Vagina (tissue), 2 donors: ENCODE measurements at regions not wholly inside any gene's neighbourhood (a gene's known extent, or its start where the extent isn't known, plus 50 kb on each side); places are given as distances from the start of the nearest gene placed in this dataset.
"Not testable (repeated sequence)": the region's sequence is repeated elsewhere in the genome, so short reads cannot be mapped to it uniquely, and the experiment has no call there.

Source experiments
- DNase-seq, 2 donors: peaks; one replicate each; pipeline ENCODE4 v3.0.0-alpha.2; 2017; ENCODE audit errors: extremely low spot score in 2 of 2
- H3K27ac ChIP-seq: fragments of 200-600 bp; sonication (generic); one replicate; pipeline ENCODE4 v1.5.1; 2019
- H3K27me3 ChIP-seq: fragments of 200-600 bp; sonication (generic); one replicate; pipeline ENCODE4 v1.5.1; 2019
- H3K36me3 ChIP-seq, 2 donors: fragments of 200-600 bp; sonication (generic); one replicate each; pipeline ENCODE4 v1.5.1; 2017 to 2019
- H3K4me1 ChIP-seq: fragments of 200-600 bp; sonication (generic); one replicate; pipeline ENCODE4 v1.5.1; 2019
- H3K4me3 ChIP-seq, 2 donors: fragments of 200-600 bp; sonication (generic); 1 replicate in 1 of 2; 2 replicates in 1 of 2; pipeline ENCODE4 v1.5.1; 2016 to 2019
- H3K9me3 ChIP-seq: fragments of 200-600 bp; sonication (generic); one replicate; pipeline ENCODE4 v1.5.1; 2019
- CTCF ChIP-seq, 3 experiments: fragments of 450-650 bp in 2 of 3; fragments of 200-600 bp in 1 of 3; sonication (generic) in 1 of 3; IDR thresholded peaks; one replicate each; pipeline ENCODE4 v1.5.1; 2017 to 2019; ENCODE audit warnings: antibody characterized with exemption in 3 of 3, mild to moderate bottlenecking in 2 of 3, moderate library complexity in 2 of 3
- POLR2A ChIP-seq, 2 donors: fragments of 450-650 bp; IDR thresholded peaks; one replicate each; pipeline ENCODE4 v1.6.1; 2017; ENCODE audit warnings: antibody characterized with exemption in 2 of 2, mild to moderate bottlenecking in 2 of 2, moderate library complexity in 2 of 2
- POLR2AphosphoS5 ChIP-seq, 2 donors: sonication (generic); formaldehyde crosslinking; IDR thresholded peaks; one replicate each; pipeline ENCODE4 v1.9.0; 2017; ENCODE audit warnings: antibody characterized with exemption in 2 of 2, mild to moderate bottlenecking in 2 of 2, low read depth in 1 of 2; ENCODE audit not compliant: insufficient read depth in 1 of 2
- intact Hi-C: fragments of 100-400 bp; cut with DNase I; formaldehyde crosslinking; loops from one replicate; pipeline ENCODE4 v1.15.1; 2023

- no peaks in the 10 kb centered on the region for H3K9me3 ChIP-seq
- DNase-seq, result no peak
- no peak overlapping the region for H3K27ac ChIP-seq
- no peak overlapping the region for H3K4me3 ChIP-seq
- H3K36me3 ChIP-seq, result no peaks in the 10 kb centered on the region
- intact Hi-C loops, result no loop called here
- H3K27me3 ChIP-seq, result no peaks in the 10 kb centered on the region
- no peak for TF ChIP-seq POLR2AphosphoS5 (IDR thresholded peaks at IDR 0.05; ENCODE audit: insufficient read depth in 1 of 2, low read depth in 1 of 2)
- no peaks in the 10 kb centered on the region for H3K4me1 ChIP-seq
Measured at GRCh38 chr5:51227963-51228470, 155.2 kb upstream of the ISL1 start.

- DNase-seq, result no peak
- H3K27ac ChIP-seq, result no peak overlapping the region
- intact Hi-C loops, result no loop called here
- H3K36me3 ChIP-seq, result no peaks in the 10 kb centered on the region
- no peaks in the 10 kb centered on the region for H3K27me3 ChIP-seq
- no peaks in the 10 kb centered on the region for H3K4me1 ChIP-seq
- H3K4me3 ChIP-seq, result no peak overlapping the region
- TF ChIP-seq CTCF (IDR thresholded peaks at IDR 0.05) (no peak), POLR2AphosphoS5 (IDR thresholded peaks at IDR 0.05; ENCODE audit: insufficient read depth in 1 of 2, low read depth in 1 of 2) (no peak), POLR2A (IDR thresholded peaks at IDR 0.05) (no peak)
- H3K9me3 ChIP-seq, result no peaks in the 10 kb centered on the region
Measured at GRCh38 chr5:51230336-51230735, 152.9 kb upstream of the ISL1 start.

- H3K27ac ChIP-seq, result no peak overlapping the region
- no peaks in the 10 kb centered on the region for H3K27me3 ChIP-seq
- no peak overlapping the region for H3K4me3 ChIP-seq
- no peaks in the 10 kb centered on the region for H3K9me3 ChIP-seq
- no peaks in the 10 kb centered on the region for H3K36me3 ChIP-seq
- TF ChIP-seq POLR2AphosphoS5 (IDR thresholded peaks at IDR 0.05; ENCODE audit: insufficient read depth in 1 of 2, low read depth in 1 of 2) (no peak), CTCF (IDR thresholded peaks at IDR 0.05) (no peak), POLR2A (IDR thresholded peaks at IDR 0.05) (no peak)
- no peak for DNase-seq
- intact Hi-C loops, result no loop called here
- H3K4me1 ChIP-seq, result no peaks in the 10 kb centered on the region
Measured at GRCh38 chr5:51242456-51242855, 140.8 kb upstream of the ISL1 start.

GRCh38 chr5:51250957-51251356 lies 132.3 kb upstream of the ISL1 start:
- H3K36me3 ChIP-seq, H3K27me3 ChIP-seq, intact Hi-C loops, H3K9me3 ChIP-seq, H3K27ac ChIP-seq, DNase-seq, H3K4me3 ChIP-seq, H3K4me1 ChIP-seq: not testable (repeated sequence)

- Histone ChIP-seq H3K36me3 (no peaks in the 10 kb centered on the region), H3K4me3 (no peak overlapping the region), H3K9me3 (no peaks in the 10 kb centered on the region), H3K27ac (no peak overlapping the region), H3K4me1 (no peaks in the 10 kb centered on the region), H3K27me3 (no peaks in the 10 kb centered on the region)
- TF ChIP-seq CTCF (IDR thresholded peaks at IDR 0.05), result no peak
- TF ChIP-seq POLR2AphosphoS5 (IDR thresholded peaks at IDR 0.05; ENCODE audit: insufficient read depth in 1 of 2, low read depth in 1 of 2), result no peak
- TF ChIP-seq POLR2A (IDR thresholded peaks at IDR 0.05), result no peak
- intact Hi-C loops, result no loop called here
- DNase-seq, result no peak
Measured at GRCh38 chr5:51271261-51271660, 112.0 kb upstream of the ISL1 start.

- H3K27me3 ChIP-seq, result no peaks in the 10 kb centered on the region
- DNase-seq, result no peak
- no peak overlapping the region for H3K27ac ChIP-seq
- TF ChIP-seq POLR2A (IDR thresholded peaks at IDR 0.05), result no peak
- no peak for TF ChIP-seq CTCF (IDR thresholded peaks at IDR 0.05)
- no peak for TF ChIP-seq POLR2AphosphoS5 (IDR thresholded peaks at IDR 0.05; ENCODE audit: insufficient read depth in 1 of 2, low read depth in 1 of 2)
- no peak overlapping the region for H3K4me3 ChIP-seq
- intact Hi-C loops, result no loop called here
- no peaks in the 10 kb centered on the region for H3K4me1 ChIP-seq
- H3K9me3 ChIP-seq, result no peaks in the 10 kb centered on the region
- no peaks in the 10 kb centered on the region for H3K36me3 ChIP-seq
Measured at GRCh38 chr5:51273021-51273420, 110.2 kb upstream of the ISL1 start.
